Suprapubic skin (tissue), 4 donors: ENCODE measurements at regions not wholly inside any gene's neighbourhood (a gene's known extent, or its start where the extent isn't known, plus 50 kb on each side); places are given as distances from the start of the nearest gene placed in this dataset.

Source experiments
- DNase-seq, 2 donors: peaks; one replicate each; pipeline ENCODE4 v3.0.0-alpha.2; 2019; ENCODE audit warnings: low spot score in 2 of 2
- H3K27ac ChIP-seq: fragments of 200-600 bp; sonication (generic); one replicate; pipeline ENCODE4 v1.5.1; 2019
- H3K27me3 ChIP-seq: fragments of 200-600 bp; sonication (generic); one replicate; pipeline ENCODE4 v1.5.1; 2019
- H3K36me3 ChIP-seq: fragments of 200-600 bp; sonication (generic); one replicate; pipeline ENCODE4 v1.5.1; 2019
- H3K4me1 ChIP-seq: fragments of 200-600 bp; sonication (generic); one replicate; pipeline ENCODE4 v1.5.1; 2019
- H3K4me3 ChIP-seq: fragments of 200-600 bp; sonication (generic); one replicate; pipeline ENCODE4 v1.5.1; 2019; ENCODE audit warnings: mild to moderate bottlenecking
- H3K9me3 ChIP-seq: fragments of 200-600 bp; sonication (generic); one replicate; pipeline ENCODE4 v1.5.1; 2019
- EP300 ChIP-seq: sonication (generic); formaldehyde crosslinking; IDR thresholded peaks from one replicate; pipeline ENCODE4 v1.6.1; 2017; ENCODE audit warnings: antibody characterized with exemption
- POLR2A ChIP-seq, 2 donors: fragments of 450-650 bp; IDR thresholded peaks; one replicate each; pipeline ENCODE4 v1.6.1; 2017; ENCODE audit warnings: antibody characterized with exemption in 2 of 2, mild to moderate bottlenecking in 2 of 2, moderate library complexity in 2 of 2
- POLR2AphosphoS5 ChIP-seq, 3 donors: sonication (generic); formaldehyde crosslinking; IDR thresholded peaks; one replicate each; pipeline ENCODE4 v1.6.1; 2017; ENCODE audit warnings: antibody characterized with exemption in 3 of 3
- WGBS: methylation state at CpG from one replicate; pipeline ENCODE4 v1.1.5; 2018; 5-methylcytosine and 5-hydroxymethylcytosine counted together
- TF ChIP-seq, protein P1 (sequence below), 2 donors: fragments of 200-600 bp in 1 of 2; fragments of 450-650 bp in 1 of 2; sonication (generic) in 1 of 2; IDR thresholded peaks; one replicate each; pipeline ENCODE4 v1.5.1; 2016 to 2019; ENCODE audit warnings: antibody characterized with exemption in 2 of 2, mild to moderate bottlenecking in 1 of 2, moderate library complexity in 1 of 2

DNA sequence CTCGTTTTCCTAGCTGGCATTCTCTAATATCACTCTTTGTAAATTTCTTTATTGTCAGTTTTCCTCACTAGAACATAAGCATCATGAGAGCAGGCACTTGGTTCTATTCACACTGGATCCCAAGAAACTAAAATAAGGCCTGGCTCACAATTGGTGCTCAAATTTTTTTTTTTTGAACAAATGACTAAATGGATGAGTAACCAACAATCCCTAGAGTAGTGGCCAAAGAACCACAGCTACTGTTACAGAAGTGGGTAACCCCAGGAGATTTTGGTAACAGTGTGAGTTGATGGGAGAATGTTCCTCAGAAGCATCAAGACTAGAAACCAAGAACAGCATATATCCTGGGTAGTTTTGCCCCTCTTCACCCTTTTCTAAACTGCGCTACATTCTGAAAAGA is 572.6 kb downstream of the INSC start:
- TF ChIP-seq POLR2A (IDR thresholded peaks at IDR 0.05) (no peak), POLR2AphosphoS5 (IDR thresholded peaks at IDR 0.05) (no peak), EP300 (no peak)
- TF ChIP-seq, protein P1, sequence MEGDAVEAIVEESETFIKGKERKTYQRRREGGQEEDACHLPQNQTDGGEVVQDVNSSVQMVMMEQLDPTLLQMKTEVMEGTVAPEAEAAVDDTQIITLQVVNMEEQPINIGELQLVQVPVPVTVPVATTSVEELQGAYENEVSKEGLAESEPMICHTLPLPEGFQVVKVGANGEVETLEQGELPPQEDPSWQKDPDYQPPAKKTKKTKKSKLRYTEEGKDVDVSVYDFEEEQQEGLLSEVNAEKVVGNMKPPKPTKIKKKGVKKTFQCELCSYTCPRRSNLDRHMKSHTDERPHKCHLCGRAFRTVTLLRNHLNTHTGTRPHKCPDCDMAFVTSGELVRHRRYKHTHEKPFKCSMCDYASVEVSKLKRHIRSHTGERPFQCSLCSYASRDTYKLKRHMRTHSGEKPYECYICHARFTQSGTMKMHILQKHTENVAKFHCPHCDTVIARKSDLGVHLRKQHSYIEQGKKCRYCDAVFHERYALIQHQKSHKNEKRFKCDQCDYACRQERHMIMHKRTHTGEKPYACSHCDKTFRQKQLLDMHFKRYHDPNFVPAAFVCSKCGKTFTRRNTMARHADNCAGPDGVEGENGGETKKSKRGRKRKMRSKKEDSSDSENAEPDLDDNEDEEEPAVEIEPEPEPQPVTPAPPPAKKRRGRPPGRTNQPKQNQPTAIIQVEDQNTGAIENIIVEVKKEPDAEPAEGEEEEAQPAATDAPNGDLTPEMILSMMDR (IDR thresholded peaks at IDR 0.05), result no peak
- Histone ChIP-seq H3K9me3 (no peaks in the 10 kb centered on the region), H3K27ac (no peak overlapping the region), H3K36me3 (no peaks in the 10 kb centered on the region), H3K4me3 (no peak overlapping the region), H3K27me3 (peaks cover 2% of the 10 kb centered on the region), H3K4me1 (no peaks in the 10 kb centered on the region)
- 90% methylated on average over 2 of the region's 2 CpGs for WGBS
- no peak for DNase-seq

DNA sequence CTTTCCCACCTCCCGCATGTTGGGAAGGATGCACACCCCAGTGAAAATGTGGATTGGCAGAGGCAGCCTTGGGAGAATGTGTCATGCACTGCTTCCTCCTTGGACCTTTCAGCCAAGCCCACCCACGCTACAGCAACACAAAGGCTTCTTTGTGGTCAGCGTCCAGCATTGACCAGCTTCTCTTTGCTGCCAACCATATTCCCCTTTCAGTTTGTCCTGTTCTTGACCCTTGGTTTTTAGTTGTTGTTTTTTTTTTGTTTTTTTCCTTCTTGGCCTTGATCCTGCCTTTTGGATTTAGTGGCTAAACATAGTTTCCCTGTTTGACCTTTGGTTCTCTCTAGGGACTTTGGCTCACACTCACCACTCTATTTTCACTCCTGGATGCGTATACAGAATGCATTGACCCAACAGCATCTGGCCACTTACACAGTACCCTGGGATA is 573.6 kb downstream of the INSC start:
- 73% methylated on average over 4 of the region's 4 CpGs for WGBS
- H3K9me3 ChIP-seq, result no peaks in the 10 kb centered on the region
- DNase-seq, result no peak
- no peaks in the 10 kb centered on the region for H3K4me1 ChIP-seq
- H3K27me3 ChIP-seq, result peaks cover 2% of the 10 kb centered on the region
- TF ChIP-seq EP300, result no peak
- TF ChIP-seq POLR2A (IDR thresholded peaks at IDR 0.05), result no peak
- TF ChIP-seq, protein P1 (IDR thresholded peaks at IDR 0.05), result no peak
- TF ChIP-seq POLR2AphosphoS5 (IDR thresholded peaks at IDR 0.05), result no peak
- no peak overlapping the region for H3K4me3 ChIP-seq
- H3K36me3 ChIP-seq, result no peaks in the 10 kb centered on the region
- H3K27ac ChIP-seq, result no peak overlapping the region

DNA sequence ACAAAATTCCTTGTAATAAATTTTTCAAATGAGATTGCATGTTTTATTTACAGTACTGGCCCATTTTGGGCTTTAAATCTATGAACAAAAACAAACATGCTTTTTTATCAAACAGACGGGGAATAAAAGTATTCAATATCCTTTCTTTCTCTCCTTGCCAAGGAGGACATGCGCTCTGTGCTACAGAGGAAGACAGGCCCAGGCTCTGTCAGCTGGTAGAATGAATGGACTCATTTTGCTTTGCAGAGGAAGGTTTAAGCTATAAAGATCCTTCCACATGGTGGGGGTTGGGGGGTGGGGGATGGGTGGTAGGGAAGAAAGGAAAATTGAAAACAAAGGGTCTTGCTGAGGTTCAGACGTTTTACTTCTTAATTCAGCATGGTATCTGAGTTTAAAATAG is 575.6 kb downstream of the INSC start:
- H3K27ac ChIP-seq, result no peak overlapping the region
- no peaks in the 10 kb centered on the region for H3K9me3 ChIP-seq
- no peak for DNase-seq
- TF ChIP-seq, protein P1 (IDR thresholded peaks at IDR 0.05), result no peak
- TF ChIP-seq POLR2A (IDR thresholded peaks at IDR 0.05), result no peak
- no peaks in the 10 kb centered on the region for H3K4me1 ChIP-seq
- no peaks in the 10 kb centered on the region for H3K36me3 ChIP-seq
- WGBS, result 67% methylated on average over 3 of the region's 3 CpGs
- no peak overlapping the region for H3K4me3 ChIP-seq
- peaks cover 2% of the 10 kb centered on the region for H3K27me3 ChIP-seq

DNA sequence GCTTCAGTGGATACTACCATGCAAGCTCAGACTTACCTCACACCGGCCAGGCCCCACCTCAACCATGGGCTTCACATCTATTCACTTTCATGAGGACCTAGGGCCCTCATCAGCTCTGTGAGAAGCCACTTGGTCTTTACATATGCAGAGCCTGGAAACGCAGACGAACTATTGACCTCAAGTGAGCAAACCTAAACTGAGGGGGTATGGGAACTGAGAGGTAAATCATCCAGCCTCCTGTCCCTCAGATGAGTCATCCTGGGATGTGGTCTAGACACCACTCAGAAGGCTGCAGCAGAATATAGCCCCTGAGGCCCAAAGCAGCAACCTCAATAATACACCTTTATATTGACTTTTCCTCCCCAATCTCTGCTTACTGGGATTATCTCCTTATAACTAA is 578.0 kb downstream of the INSC start:
- no peak for TF ChIP-seq EP300
- no peak for TF ChIP-seq POLR2A (IDR thresholded peaks at IDR 0.05)
- TF ChIP-seq, protein P1 (IDR thresholded peaks at IDR 0.05), result no peak
- TF ChIP-seq POLR2AphosphoS5 (IDR thresholded peaks at IDR 0.05), result no peak
- Histone ChIP-seq H3K4me1 (no peaks in the 10 kb centered on the region), H3K27ac (no peak overlapping the region), H3K27me3 (peaks cover 2% of the 10 kb centered on the region), H3K4me3 (no peak overlapping the region), H3K9me3 (no peaks in the 10 kb centered on the region), H3K36me3 (no peaks in the 10 kb centered on the region)
- DNase-seq, result no peak
- WGBS, result 97% methylated on average over 3 of the region's 3 CpGs

DNA sequence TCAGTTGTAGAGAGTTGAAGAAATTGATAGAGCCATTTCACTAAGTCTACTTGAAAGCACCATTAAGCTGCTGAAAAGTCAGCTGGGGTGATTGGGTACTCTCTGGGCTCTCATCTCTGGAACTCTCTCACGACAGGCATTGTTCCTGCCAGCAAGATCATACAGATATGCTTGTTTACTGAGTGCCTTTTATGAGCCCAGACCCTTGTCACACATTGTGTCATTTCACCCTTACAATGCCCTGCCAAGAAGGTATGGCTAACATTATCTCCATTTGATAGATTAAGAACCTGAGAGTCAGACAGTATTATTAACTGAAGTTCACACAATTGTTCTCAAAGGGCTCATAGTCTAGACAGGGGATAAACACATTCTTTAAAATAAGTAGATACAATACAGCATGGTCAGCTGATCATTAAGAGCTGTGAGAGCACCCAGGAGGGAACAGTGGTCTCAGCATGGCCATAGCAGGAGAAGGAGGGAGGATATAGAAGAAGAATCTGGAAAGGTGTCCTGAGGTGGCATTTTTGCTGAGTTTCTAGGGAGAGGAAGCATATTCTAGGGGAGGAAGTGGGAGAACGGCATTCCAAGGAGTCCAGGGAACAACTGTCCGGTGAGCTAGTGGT is 580.5 kb downstream of the INSC start:
- no peak for DNase-seq
- Histone ChIP-seq H3K27ac (no peak overlapping the region), H3K36me3 (no peaks in the 10 kb centered on the region), H3K27me3 (peaks cover 2% of the 10 kb centered on the region), H3K4me1 (no peaks in the 10 kb centered on the region), H3K4me3 (no peak overlapping the region), H3K9me3 (no peaks in the 10 kb centered on the region)
- 90% methylated on average over 3 of the region's 3 CpGs for WGBS
- TF ChIP-seq EP300, result no peak

DNA sequence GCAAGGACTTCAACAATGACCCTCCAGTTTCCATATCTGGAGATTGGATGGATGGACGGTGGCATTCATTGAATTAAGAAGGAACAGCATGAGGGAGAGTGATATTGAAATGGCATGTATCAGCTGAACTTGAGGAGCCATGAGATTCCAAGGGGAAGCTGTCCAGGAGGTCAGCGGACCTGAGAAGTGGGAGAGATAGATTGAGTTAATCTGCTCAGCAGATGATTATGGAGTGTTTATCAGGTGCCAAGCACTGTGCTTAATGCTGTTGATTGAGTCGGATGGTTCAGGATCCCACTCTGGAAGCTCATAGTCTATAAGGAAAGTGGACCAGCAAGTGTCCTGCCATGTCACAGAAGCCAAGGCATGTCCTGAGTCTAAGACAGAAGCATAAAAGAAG is 581.3 kb downstream of the INSC start:
- Histone ChIP-seq H3K27ac (no peak overlapping the region), H3K4me1 (no peaks in the 10 kb centered on the region), H3K36me3 (no peaks in the 10 kb centered on the region), H3K9me3 (no peaks in the 10 kb centered on the region), H3K27me3 (peaks cover 2% of the 10 kb centered on the region), H3K4me3 (no peak overlapping the region)
- 72% methylated on average over 3 of the region's 3 CpGs for WGBS
- TF ChIP-seq EP300 (no peak), POLR2AphosphoS5 (IDR thresholded peaks at IDR 0.05) (no peak), POLR2A (IDR thresholded peaks at IDR 0.05) (no peak)
- TF ChIP-seq, protein P1 (IDR thresholded peaks at IDR 0.05), result no peak
- no peak for DNase-seq
